Chondrocyte (in vitro differentiated cells): ENCODE measurements at regions not wholly inside any gene's neighbourhood (a gene's known extent, or its start where the extent isn't known, plus 50 kb on each side); places are given as distances from the start of the nearest gene placed in this dataset.

Experiments used
- DNase-seq: peaks from one replicate; pipeline ENCODE4 v3.0.0; 2021; ENCODE audit warnings: mixed read lengths, low spot score
- H3K27ac Mint-ChIP-seq: one replicate; pipeline ENCODE4 v1.8.0; 2021; ENCODE audit warnings: mild to moderate bottlenecking, moderate library complexity, mixed read lengths; ENCODE audit not compliant: unreplicated experiment
- H3K27me3 Mint-ChIP-seq: 2 replicates; pipeline ENCODE4 v1.8.0; 2021; ENCODE audit warnings: low read depth, mixed read lengths
- H3K36me3 Mint-ChIP-seq: 2 replicates; pipeline ENCODE4 v1.8.0; 2021; ENCODE audit warnings: low read depth, mixed read lengths
- H3K4me1 Mint-ChIP-seq: 2 replicates; pipeline ENCODE4 v1.8.0; 2021; ENCODE audit warnings: low read depth, mild to moderate bottlenecking, mixed read lengths
- H3K4me3 Mint-ChIP-seq: one replicate; pipeline ENCODE4 v1.8.0; 2021; ENCODE audit warnings: mild to moderate bottlenecking, moderate library complexity, mixed read lengths; ENCODE audit not compliant: unreplicated experiment
- H3K9me3 Mint-ChIP-seq: 2 replicates; pipeline ENCODE4 v1.8.0; 2021; ENCODE audit warnings: low read depth, mixed read lengths
- TF ChIP-seq, protein P1 (sequence below): fragments of 200-600 bp; sonication (generic); IDR thresholded peaks from 2 replicates; pipeline ENCODE4 v1.5.0; 2021; ENCODE audit warnings: antibody characterized with exemption, mild to moderate bottlenecking, moderate library complexity

DNA sequence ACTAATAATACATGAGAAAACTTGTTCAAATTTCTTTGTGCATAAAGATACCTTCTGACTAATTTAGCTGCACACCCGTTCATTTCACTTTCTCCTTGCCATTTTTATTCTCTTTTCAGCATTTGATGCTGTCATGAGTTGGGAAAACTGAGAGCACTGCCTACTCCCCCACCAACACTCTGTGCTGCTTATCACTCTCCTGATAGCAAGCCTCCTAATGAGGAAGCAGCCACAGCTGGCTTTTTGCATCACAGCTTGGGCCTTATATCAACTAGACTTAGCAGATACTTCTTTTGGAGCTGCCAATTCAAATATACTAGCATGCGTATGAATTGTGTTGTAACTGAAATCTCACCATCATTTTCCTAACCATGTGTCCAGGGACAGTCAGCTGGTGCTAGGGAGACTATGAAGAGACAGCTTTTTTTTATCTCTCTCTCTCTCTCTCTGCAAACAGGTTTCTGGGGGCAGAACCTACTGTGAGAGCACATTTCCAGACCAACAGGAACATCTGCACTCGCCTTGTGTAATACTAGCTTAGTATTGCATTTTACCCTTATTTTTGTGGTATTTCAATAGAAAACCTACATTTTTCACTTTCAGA lies 699.0 kb downstream of the KHDRBS2 start:
- TF ChIP-seq, protein P1, sequence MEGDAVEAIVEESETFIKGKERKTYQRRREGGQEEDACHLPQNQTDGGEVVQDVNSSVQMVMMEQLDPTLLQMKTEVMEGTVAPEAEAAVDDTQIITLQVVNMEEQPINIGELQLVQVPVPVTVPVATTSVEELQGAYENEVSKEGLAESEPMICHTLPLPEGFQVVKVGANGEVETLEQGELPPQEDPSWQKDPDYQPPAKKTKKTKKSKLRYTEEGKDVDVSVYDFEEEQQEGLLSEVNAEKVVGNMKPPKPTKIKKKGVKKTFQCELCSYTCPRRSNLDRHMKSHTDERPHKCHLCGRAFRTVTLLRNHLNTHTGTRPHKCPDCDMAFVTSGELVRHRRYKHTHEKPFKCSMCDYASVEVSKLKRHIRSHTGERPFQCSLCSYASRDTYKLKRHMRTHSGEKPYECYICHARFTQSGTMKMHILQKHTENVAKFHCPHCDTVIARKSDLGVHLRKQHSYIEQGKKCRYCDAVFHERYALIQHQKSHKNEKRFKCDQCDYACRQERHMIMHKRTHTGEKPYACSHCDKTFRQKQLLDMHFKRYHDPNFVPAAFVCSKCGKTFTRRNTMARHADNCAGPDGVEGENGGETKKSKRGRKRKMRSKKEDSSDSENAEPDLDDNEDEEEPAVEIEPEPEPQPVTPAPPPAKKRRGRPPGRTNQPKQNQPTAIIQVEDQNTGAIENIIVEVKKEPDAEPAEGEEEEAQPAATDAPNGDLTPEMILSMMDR, result no peak
- no peak overlapping the region for H3K27ac Mint-ChIP-seq
- H3K4me1 Mint-ChIP-seq, result no peaks in the 10 kb centered on the region
- peaks cover 9% of the 10 kb centered on the region for H3K9me3 Mint-ChIP-seq
- H3K27me3 Mint-ChIP-seq, result no peaks in the 10 kb centered on the region
- H3K36me3 Mint-ChIP-seq, result no peaks in the 10 kb centered on the region
- DNase-seq, result no peak
- no peak overlapping the region for H3K4me3 Mint-ChIP-seq

DNA sequence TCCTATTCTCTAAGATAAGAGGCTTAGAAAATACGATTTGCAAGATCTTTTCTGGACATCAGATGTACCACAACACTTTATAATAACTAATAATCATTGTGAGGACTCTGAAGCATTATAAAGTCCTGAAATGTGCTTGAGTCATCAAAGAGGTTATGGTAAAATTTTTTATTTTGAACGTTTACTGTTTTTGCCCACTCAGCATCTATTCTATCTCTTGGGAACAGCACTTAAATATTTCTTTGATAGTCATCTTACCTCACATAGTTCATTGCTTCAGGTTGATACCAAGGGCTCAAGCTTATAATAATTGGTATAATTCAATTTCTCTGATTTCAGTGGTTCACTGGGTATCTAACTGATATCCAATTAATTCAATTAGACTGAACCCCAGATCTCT lies 700.5 kb downstream of the KHDRBS2 start:
- Mint-ChIP-seq H3K4me3 (no peak overlapping the region), H3K4me1 (no peaks in the 10 kb centered on the region), H3K36me3 (no peaks in the 10 kb centered on the region), H3K9me3 (peaks cover 6% of the 10 kb centered on the region), H3K27ac (no peak overlapping the region), H3K27me3 (no peaks in the 10 kb centered on the region)
- no peak for DNase-seq
- TF ChIP-seq, protein P1, result no peak

DNA sequence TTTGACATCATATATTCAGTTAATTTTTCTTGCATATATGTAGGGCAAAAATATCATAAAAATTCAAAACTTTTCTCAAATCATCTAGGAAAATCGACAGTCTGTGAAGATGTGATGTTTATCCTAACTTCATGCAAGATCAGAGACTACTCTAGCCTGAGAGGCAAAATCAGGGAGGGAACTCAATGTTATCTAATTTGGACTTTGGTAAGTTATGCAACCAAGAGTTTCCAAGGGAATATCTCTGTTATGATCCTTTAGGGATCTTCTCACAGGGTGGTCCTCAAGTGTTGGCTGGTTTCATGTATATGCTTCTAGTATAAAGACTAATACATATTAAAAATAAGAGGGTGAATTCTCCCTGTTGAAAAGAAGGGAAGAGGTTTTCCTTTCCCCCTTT lies 723.9 kb downstream of the KHDRBS2 start:
- Mint-ChIP-seq H3K9me3 (peaks cover 57% of the 10 kb centered on the region), H3K27me3 (no peaks in the 10 kb centered on the region), H3K27ac (no peak overlapping the region)

DNA sequence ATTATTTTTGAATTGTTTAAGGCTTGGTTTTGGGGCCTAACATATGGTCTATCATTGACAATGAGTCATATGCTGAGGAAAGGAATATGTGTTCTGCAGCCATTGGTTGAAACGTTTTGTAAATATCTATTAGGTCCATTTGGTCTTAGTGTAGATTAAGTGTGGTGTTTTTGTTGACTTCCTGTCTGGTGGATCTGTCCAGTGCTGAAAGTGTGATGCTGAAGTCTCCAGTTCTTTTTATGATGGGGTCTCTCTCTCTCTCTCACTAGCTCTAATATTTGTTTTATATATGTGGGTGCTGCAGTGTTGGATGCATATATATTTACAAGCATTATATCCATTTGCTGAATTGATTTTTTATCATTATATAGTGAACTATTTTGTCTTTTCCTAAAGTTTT lies 727.2 kb downstream of the KHDRBS2 start:
- TF ChIP-seq, protein P1, result no peak
- DNase-seq, result no peak
- peaks cover 56% of the 10 kb centered on the region for H3K9me3 Mint-ChIP-seq
- H3K27ac Mint-ChIP-seq, result no peak overlapping the region
- H3K36me3 Mint-ChIP-seq, result no peaks in the 10 kb centered on the region
- H3K4me3 Mint-ChIP-seq, result no peak overlapping the region
- H3K4me1 Mint-ChIP-seq, result no peaks in the 10 kb centered on the region
- H3K27me3 Mint-ChIP-seq, result no peaks in the 10 kb centered on the region

More for the DNA sequence above, 723.9 kb downstream of the KHDRBS2 start:
- Mint-ChIP-seq H3K4me3 (no peak overlapping the region), H3K36me3 (no peaks in the 10 kb centered on the region), H3K4me1 (no peaks in the 10 kb centered on the region)
- DNase-seq, result no peak
- TF ChIP-seq, protein P1, result no peak

DNA sequence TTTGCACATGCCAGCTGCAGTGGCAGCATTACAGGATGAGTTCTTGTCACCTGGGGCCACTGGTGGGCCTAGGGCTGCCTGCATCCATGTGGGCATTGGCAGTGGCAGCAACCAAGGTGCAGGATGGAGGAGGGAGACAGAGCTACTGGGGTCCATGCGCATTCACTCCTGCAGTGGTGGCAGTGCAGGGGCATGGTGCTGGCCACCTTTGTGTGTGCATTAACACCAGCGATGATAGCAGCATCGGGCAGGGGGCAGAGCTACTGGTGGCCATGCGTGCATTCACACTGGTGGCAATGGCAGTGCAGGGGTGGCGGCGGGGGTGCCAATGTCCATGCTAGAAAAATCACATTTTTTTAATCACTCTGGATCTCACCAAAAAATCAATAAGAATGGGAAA lies 730.0 kb downstream of the KHDRBS2 start:
- DNase-seq, result no peak
- Mint-ChIP-seq H3K27ac (no peak overlapping the region), H3K27me3 (no peaks in the 10 kb centered on the region), H3K9me3 (peaks cover 60% of the 10 kb centered on the region), H3K36me3 (no peaks in the 10 kb centered on the region), H3K4me1 (no peaks in the 10 kb centered on the region), H3K4me3 (no peak overlapping the region)
- TF ChIP-seq, protein P1, result no peak
